ENCODE measurements at regions not wholly inside any gene's neighbourhood (a gene's known extent, or its start where the extent isn't known, plus 50 kb on each side); places are given as distances from the start of the nearest gene placed in this dataset.
A peak's percentile ranks its signal among the peaks of the same experiment; 100 is the strongest.

- TF ChIP-seq ZNF281 (CRISPR knock-in tag; IDR thresholded peaks at IDR 0.05; ENCODE audit: borderline replicate concordance) (peak; percentile 68; the same call in 1 of the 2 replicates), HNRNPLL (IDR thresholded peaks at IDR 0.05; ENCODE audit: low read depth, low read length, poor library complexity, severe bottlenecking) (no peak), HIC2 (CRISPR knock-in tag; IDR thresholded peaks at IDR 0.05; ENCODE audit: low read depth) (0 out of 2 replicates have a peak, but pooled peaks have one; percentile 29), ZNF225 (CRISPR knock-in tag; IDR thresholded peaks at IDR 0.05) (no peak), ZNF256 (CRISPR knock-in tag; conservative IDR thresholded peaks at IDR 0.05) (no peak; the same call in 1 of the 2 replicates), MXD4 (CRISPR knock-in tag; IDR thresholded peaks at IDR 0.05) (0 out of 2 replicates have a peak, but pooled peaks have one; percentile 56), ZNF329 (CRISPR knock-in tag; IDR thresholded peaks at IDR 0.05; ENCODE audit: low read depth) (peak; percentile 39; the same call in 1 of the 2 replicates), ZNF33B (CRISPR knock-in tag; IDR thresholded peaks at IDR 0.05) (no peak), ZBTB25 (CRISPR knock-in tag; IDR thresholded peaks at IDR 0.05) (peak; percentile 37; the same call in 1 of the 2 replicates), NFYB (CRISPR knock-in tag; IDR thresholded peaks at IDR 0.05) (peak; percentile 35; the same call in 1 of the 2 replicates), THAP7 (CRISPR knock-in tag; IDR thresholded peaks at IDR 0.05) (no peak), CREBL2 (CRISPR knock-in tag; IDR thresholded peaks at IDR 0.05; ENCODE audit: borderline replicate concordance) (no peak), RBFOX2 (IDR thresholded peaks at IDR 0.05; ENCODE audit: low read depth, low read length) (no peak), ZNF558 (CRISPR knock-in tag; IDR thresholded peaks at IDR 0.05; ENCODE audit: borderline replicate concordance) (no peak), ZNF121 (CRISPR knock-in tag; IDR thresholded peaks at IDR 0.05) (no peak), KAT8 (CRISPR knock-in tag; IDR thresholded peaks at IDR 0.05) (peak; percentile 82), TEF (CRISPR knock-in tag; IDR thresholded peaks at IDR 0.05) (no peak), DNMT3B (CRISPR knock-in tag; conservative IDR thresholded peaks at IDR 0.05) (no peak), SP1 (IDR thresholded peaks at IDR 0.05) (no peak), SP1 (CRISPR knock-in tag; IDR thresholded peaks at IDR 0.05) (no peak), ZNF850 (CRISPR knock-in tag; conservative IDR thresholded peaks at IDR 0.05) (no peak), FOXK1 (CRISPR knock-in tag; IDR thresholded peaks at IDR 0.05; ENCODE audit: borderline replicate concordance, low read depth) (peak; percentile 90), ZNF749 (CRISPR knock-in tag; IDR thresholded peaks at IDR 0.05; ENCODE audit: borderline replicate concordance) (no peak), KDM2A (CRISPR knock-in tag; IDR thresholded peaks at IDR 0.05; ENCODE audit: borderline replicate concordance, low read depth) (no peak), PRPF4 (IDR thresholded peaks at IDR 0.05; ENCODE audit: low read depth, low read length, poor library complexity, severe bottlenecking) (no peak)
These were observed 252.5 kb downstream of the DEPDC1B start (continued) for GRCh38 chr5:60447488-60447920.
